ENCODE measurements at regions not wholly inside any gene's neighbourhood (a gene's known extent, or its start where the extent isn't known, plus 50 kb on each side); places are given as distances from the start of the nearest gene placed in this dataset.
A peak's percentile ranks its signal among the peaks of the same experiment; 100 is the strongest.

GRCh38 chr11:33646629-33647028, 54.0 kb downstream of the C11orf91 start:
- ATAC-seq (peak; percentile 61), DNase-seq (ENCODE audit: missing footprints) (no peak)
- intact Hi-C loops (cut with DNase I): no loop called here

- ATAC-seq: no peak
- no peak for DNase-seq (ENCODE audit: missing footprints)
- intact Hi-C loops (cut with DNase I): no loop called here
Observed at GRCh38 chr11:33646168-33646567, 54.5 kb downstream of the C11orf91 start.

DNA sequence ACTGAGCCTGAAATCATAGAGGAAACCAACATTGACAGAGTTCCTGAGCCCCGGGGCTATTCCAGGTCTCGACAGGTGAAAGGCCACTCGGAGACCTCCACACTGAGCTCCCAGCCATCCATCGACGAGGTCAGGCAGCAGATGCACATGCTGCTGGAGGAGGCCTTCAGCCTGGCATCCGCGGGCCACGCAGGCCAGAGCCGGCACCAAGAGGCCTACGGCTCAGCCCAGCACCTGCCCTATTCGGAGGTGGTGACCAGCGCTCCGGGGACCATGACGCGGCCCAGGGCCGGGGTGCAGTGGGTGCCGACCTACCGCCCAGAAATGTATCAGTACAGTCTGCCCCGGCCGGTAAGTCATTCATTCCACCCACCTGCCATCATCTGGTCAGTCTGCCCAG, 54.9 kb downstream of the C11orf91 start:
- ATAC-seq (no peak), DNase-seq (ENCODE audit: missing footprints) (no peak)
- intact Hi-C loops (cut with DNase I): no loop called here

DNA sequence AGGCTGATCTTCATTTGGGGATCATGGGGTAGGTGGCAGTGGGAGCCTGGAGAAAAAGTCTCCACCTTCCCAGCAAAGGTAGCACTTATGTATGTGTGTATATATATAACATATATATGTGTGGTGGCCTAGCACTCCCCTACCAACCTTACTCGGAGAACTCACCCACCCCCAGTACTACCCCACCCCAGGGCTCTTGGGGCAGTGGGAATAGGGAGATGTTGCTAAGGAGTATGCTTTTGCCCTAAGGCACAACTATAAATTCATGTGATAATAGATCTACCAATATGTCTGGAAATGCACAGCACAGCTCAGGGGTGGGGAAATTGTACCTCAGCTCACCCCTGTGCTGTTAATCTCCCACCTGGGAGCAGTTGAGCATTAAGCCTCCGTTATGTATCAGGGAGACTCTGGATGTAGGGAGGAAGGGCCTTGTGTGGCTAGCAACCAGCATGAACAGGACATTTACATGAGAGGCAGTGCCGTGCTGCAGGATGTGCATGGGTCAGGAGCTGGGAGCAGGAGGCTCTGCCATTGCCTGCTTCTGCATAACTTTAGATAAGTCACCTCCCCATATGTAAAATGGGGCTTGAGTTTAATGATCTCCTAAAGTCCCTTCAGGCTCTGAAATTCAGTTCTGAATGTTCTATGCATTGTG, 57.3 kb downstream of the C11orf91 start:
- intact Hi-C loops (cut with DNase I): no loop called here
- no peak for ATAC-seq
- DNase-seq (ENCODE audit: missing footprints): no peak

GRCh38 chr11:33642461-33643166, 58.0 kb downstream of the C11orf91 start:
- ATAC-seq (no peak), DNase-seq (ENCODE audit: missing footprints) (no peak)
- intact Hi-C loops (cut with DNase I): no loop called here

- intact Hi-C loops (cut with DNase I): no loop called here
- ATAC-seq (peak; percentile 55), DNase-seq (ENCODE audit: missing footprints) (no peak)
Observed at GRCh38 chr11:33640730-33641371, 59.8 kb downstream of the C11orf91 start.

- intact Hi-C loops (cut with DNase I): no loop called here
- ATAC-seq: no peak
Observed at GRCh38 chr11:33638608-33639007, 62.0 kb downstream of the C11orf91 start.

DNA sequence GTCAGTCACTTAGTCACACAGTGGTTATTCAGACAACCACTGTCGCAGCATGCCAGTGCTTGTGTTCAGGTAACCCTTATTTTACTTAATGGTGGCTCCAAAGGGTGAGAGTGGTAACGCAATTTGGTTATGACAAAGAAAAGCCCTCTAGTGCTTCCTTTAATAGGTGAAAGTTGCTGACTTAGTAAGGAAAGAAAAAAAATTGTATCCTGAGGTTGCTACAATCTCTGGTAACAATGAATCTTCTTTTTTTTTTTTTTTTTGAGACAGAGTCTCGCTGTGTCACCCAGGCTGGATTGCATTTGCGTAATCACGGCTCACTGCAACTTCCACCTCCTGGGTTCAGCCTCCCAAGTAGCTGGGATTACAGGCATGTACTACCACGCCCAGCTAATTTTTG, 64.5 kb downstream of the C11orf91 start:
- no peak for DNase-seq (ENCODE audit: missing footprints)
- ATAC-seq: no peak

More at GRCh38 chr11:33638608-33639007, 62.0 kb downstream of the C11orf91 start:
- DNase-seq (ENCODE audit: missing footprints): no peak

DNA sequence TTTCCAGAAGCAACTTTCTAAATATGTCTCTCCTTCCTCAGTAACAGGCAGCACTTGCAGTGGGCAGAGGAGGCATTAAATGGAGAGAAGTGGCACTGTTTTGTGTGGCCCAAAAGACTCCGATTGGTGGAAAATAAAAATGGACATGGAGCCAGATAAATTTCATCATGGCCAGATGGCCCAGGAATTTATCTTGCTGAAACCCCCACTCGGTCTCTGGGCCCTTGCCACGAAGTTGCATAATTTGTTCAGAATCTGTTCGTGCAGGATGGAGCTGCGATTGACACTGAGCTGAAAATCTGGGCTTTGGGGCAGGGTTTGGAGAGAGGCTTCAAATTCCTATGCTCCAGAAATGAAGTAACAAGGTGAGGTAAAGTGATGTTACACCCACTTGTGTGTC, 65.5 kb downstream of the C11orf91 start:
- intact Hi-C loops (cut with DNase I): no loop called here
- ATAC-seq: peak; percentile 80
- DNase-seq (ENCODE audit: missing footprints): no peak

More for the DNA sequence above, 64.5 kb downstream of the C11orf91 start:
- intact Hi-C loops (cut with DNase I): no loop called here

- ATAC-seq (no peak), DNase-seq (ENCODE audit: missing footprints) (no peak)
- intact Hi-C loops (cut with DNase I): no loop called here
Observed at GRCh38 chr11:33634291-33634834, 66.3 kb downstream of the C11orf91 start.

DNA sequence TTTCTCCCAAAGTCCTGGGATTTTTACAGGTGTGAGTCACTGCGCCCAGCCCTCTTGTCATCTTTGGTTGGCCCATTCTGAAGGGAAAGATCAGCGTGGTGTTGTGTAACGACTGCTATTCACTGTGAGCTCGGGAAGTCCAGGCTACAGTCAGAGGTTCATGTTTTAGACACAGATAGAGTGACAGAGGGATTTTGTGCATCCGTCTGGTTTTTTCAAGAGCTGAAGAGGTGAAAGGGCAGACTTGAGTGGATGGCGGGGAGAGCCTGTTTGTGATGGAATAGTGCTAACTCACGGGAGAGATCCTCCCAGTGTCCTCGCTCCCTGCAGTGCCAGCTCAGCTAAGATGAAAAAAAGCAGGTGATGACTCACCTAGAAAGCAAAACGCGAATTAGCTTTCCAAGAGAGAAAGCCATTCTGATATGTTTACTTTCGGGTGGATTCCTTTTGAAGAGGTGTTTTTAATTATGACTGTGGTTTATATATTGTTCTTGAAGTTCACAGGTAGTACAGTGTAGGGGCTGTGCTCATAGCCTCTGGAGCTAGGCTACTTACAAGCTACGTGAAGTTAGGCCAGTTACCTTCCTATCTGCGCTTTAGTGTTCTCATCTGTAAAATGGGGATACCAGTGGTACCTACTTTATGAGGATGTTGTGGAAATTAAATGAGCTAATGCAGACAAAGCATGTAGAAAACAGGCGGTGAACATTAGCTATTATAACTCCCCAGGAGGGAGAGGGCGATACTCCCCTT, 67.2 kb downstream of the C11orf91 start:
- intact Hi-C loops (cut with DNase I): no loop called here
- ATAC-seq: no peak
- no peak for DNase-seq (ENCODE audit: missing footprints)

GRCh38 chr11:33631749-33632091, 68.9 kb downstream of the C11orf91 start:
- no peak for DNase-seq (ENCODE audit: missing footprints)
- intact Hi-C loops (cut with DNase I): no loop called here
- ATAC-seq: peak; percentile 71

DNA sequence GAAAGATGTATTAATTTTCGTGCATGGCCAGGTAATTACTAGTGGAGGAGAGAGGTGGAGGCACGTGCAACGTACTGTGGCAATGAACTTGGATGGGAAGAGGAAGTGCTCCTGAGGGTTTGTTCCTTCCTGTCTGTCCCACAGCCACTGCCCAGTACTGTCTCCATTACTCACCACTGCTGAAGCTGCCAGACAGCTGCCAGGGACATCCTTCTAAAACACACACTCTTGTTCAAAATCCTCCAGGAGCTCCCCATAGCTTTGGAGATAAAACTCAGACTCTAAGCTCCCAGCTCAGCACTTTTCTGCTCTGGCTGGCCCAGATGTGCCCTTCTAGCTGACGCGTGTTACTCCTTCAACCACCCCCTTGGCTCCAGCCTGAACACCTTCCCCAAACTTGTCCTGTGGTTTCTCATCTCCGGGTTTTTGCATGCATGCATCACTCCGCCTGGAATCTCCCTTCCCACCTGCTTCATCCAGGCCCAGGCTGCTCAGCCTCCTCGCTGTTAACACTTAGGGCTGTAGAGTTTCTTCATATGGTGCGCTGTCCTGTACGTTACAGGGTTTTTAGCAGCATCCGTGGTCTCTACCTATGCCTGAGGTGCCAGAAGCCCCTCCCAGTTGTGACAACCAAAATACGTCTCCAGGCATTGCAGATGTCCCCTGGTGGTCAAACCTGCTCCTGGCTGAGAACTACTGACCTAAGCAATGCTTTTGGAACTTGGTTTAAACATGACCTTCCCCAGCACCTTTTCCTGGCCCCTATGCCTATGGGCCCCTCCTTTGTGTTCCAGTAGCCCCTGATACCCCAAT, 69.5 kb downstream of the C11orf91 start:
- ATAC-seq (no peak), DNase-seq (ENCODE audit: missing footprints) (no peak)
- intact Hi-C loops (cut with DNase I): no loop called here

DNA sequence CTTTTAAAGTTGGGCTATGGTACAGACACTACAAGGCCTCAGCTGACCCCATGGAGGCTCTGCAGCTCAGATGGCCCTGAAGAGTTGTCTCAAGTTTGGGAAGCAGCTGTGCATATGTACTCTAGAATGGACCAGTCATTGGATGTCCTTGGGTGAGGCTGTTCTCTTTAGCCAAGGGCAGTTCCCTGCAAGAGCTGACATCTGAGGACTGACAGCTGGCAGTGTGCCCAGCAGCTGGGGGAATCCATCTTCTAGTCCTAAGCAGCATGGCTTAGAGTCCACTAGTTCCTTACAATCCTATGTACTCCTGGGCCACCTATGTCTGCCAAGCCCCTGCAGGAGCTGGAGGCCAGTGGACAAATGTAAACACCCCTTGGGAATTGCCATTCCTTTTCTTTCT, 76.5 kb downstream of the C11orf91 start:
- peak; percentile 50 for ATAC-seq
- DNase-seq (ENCODE audit: missing footprints): peak; percentile 72
- intact Hi-C loops (cut with DNase I): no loop called here

DNA sequence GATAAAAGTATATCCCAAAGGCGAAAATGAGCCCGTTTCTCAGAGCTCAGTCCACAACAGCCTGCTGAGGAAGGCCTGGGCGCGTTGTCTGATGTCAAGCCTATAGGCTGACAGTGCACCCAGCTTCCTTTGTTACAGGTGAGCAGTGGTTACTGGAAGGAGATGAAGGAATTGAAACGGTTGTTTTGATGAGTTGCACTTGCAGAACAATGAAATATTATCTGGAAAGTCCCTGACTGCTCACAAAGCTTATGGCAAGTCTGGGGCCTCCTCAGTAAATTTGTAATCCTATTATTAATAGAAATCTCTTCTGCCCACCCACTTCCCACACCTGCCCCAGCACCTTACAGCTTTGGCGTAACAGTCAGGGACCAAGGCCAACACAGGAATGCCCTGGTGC, 77.8 kb downstream of the C11orf91 start:
- intact Hi-C loops (cut with DNase I): no loop called here
- no peak for ATAC-seq

DNA sequence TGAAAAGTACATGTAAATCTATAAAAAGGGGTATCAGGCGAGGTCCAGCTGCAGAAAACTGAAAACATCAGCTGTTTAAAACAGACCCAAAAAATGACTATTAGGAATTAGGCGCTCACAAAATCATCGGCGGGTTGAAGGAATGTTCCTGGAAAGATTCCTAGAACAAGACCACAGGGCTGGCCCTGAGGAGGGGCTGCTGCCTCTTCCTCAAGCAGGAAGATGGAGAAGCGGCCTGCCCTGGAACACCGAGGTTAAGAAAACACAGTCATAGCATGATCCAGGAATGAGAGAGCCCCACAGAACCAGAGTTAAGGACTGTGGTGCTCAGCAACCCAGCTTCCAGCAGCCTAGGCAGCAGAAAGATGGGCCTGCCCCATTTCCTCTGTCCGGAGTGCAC, 78.4 kb downstream of the C11orf91 start:
- intact Hi-C loops (cut with DNase I): no loop called here
- ATAC-seq (no peak), DNase-seq (ENCODE audit: missing footprints) (no peak)

More for the DNA sequence above, 77.8 kb downstream of the C11orf91 start:
- DNase-seq (ENCODE audit: missing footprints): no peak

- no peak for ATAC-seq
- intact Hi-C loops (cut with DNase I): no loop called here
Observed at GRCh38 chr11:33620423-33621171, 80.0 kb downstream of the C11orf91 start.

DNA sequence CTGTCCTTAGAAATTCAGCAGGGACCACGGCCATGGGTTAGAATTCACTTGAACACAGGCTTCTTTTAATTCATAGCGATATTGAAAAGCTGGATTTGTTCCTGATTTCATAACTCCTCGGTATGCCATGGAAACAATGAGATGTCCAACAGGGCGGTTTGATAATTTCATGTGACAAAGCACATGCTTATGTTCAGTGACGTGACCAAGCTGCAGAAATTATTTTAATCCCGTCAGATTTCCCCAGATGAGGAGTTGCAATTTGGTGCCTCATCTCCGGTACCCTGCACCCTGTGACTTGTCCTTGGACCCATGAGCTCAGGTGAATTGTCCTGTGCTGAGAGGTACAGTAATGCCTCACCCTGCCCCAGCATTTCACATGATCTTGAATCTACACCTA, 81.7 kb downstream of the C11orf91 start:
- no peak for DNase-seq (ENCODE audit: missing footprints)
- ATAC-seq: no peak
- intact Hi-C loops (cut with DNase I): no loop called here

More at GRCh38 chr11:33620423-33621171, 80.0 kb downstream of the C11orf91 start:
- no peak for DNase-seq (ENCODE audit: missing footprints)
